ENCODE measurements at regions not wholly inside any gene's neighbourhood (a gene's known extent, or its start where the extent isn't known, plus 50 kb on each side); places are given as distances from the start of the nearest gene placed in this dataset.

DNA sequence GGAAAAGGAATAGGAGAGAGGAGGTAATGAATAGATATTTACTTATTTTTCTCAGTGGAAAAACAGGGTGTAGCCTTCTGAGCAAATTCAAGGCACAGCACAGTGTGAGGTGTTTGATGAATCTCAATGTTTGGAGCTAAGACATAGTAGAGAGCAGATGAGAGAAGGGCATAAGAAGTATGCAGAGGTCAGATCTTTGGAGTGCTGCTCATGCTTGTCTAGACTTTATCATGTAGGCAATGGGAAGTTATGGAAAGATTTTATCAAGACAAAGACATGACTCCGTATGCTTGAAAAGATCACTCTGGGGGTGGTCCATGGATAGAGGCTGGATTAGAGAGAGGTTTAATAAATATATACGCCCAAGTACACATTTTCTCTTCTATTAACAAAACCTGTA is 217.0 kb upstream of the CNR1 start:
- Histone ChIP-seq H3K79me2 (no peaks in the 10 kb centered on the region), H3K4me1 (no peaks in the 10 kb centered on the region), H3K9me3 (ENCODE audit: control insufficient read depth, low read length) (no peaks in the 10 kb centered on the region), H3K27me3 (ENCODE audit: control insufficient read depth, insufficient read depth, low read length) (no peaks in the 10 kb centered on the region), H3K4me3 (ENCODE audit: low read depth, low read length) (no peak overlapping the region), H3K27ac (no peak overlapping the region), H2AFZ (no peak overlapping the region), H3K36me3 (ENCODE audit: control insufficient read depth, insufficient read depth, low read length) (no peaks in the 10 kb centered on the region), H3K4me2 (ENCODE audit: low read length) (no peak overlapping the region), H3K9ac (no peak overlapping the region)
- TF ChIP-seq CTCF (IDR thresholded peaks at IDR 0.05): no peak

DNA sequence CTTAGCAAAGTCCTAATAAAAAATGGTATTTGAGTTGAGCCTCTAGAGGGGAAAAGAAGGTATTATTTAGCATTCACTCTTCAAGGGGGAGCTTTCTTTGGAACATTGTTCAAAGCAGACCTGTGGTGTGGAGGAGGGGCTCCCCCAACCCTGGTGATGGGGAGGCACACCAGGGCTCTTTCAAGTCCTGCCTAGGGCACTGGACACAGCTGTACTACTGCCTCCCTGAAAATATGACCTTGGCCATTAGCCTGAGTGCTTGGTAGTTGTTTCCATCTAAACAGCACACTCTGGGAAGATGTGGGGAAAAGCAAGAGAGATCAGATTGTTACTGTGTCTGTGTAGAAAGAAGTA is 215.1 kb upstream of the CNR1 start:
- Histone ChIP-seq H3K79me2 (no peaks in the 10 kb centered on the region), H3K27ac (no peak overlapping the region), H3K36me3 (ENCODE audit: control insufficient read depth, insufficient read depth, low read length) (no peaks in the 10 kb centered on the region), H3K4me1 (no peaks in the 10 kb centered on the region), H3K27me3 (ENCODE audit: control insufficient read depth, insufficient read depth, low read length) (no peaks in the 10 kb centered on the region), H2AFZ (no peak overlapping the region), H3K4me2 (ENCODE audit: low read length) (no peak overlapping the region), H3K4me3 (ENCODE audit: low read depth, low read length) (no peak overlapping the region), H3K9me3 (ENCODE audit: control insufficient read depth, low read length) (no peaks in the 10 kb centered on the region), H3K9ac (no peak overlapping the region)
- no peak for TF ChIP-seq CTCF (IDR thresholded peaks at IDR 0.05)

- Histone ChIP-seq H2AFZ (no peak overlapping the region), H3K4me3 (ENCODE audit: low read depth, low read length) (no peak overlapping the region), H3K27me3 (ENCODE audit: control insufficient read depth, insufficient read depth, low read length) (no peaks in the 10 kb centered on the region), H3K9me3 (ENCODE audit: control insufficient read depth, low read length) (no peaks in the 10 kb centered on the region), H3K9ac (no peak overlapping the region), H3K79me2 (no peaks in the 10 kb centered on the region), H3K27ac (no peak overlapping the region), H3K36me3 (ENCODE audit: control insufficient read depth, insufficient read depth, low read length) (no peaks in the 10 kb centered on the region), H3K4me1 (no peaks in the 10 kb centered on the region), H3K4me2 (ENCODE audit: low read length) (no peak overlapping the region)
- TF ChIP-seq CTCF (IDR thresholded peaks at IDR 0.05): no peak
Measured at GRCh38 chr6:88380618-88381288, 214.6 kb upstream of the CNR1 start.

- Histone ChIP-seq H3K4me3 (ENCODE audit: low read depth, low read length) (no peak overlapping the region), H3K27me3 (ENCODE audit: control insufficient read depth, insufficient read depth, low read length) (no peaks in the 10 kb centered on the region), H3K36me3 (ENCODE audit: control insufficient read depth, insufficient read depth, low read length) (no peaks in the 10 kb centered on the region), H3K9me3 (ENCODE audit: control insufficient read depth, low read length) (no peaks in the 10 kb centered on the region), H3K4me1 (no peaks in the 10 kb centered on the region), H3K27ac (no peak overlapping the region), H2AFZ (no peak overlapping the region), H3K9ac (no peak overlapping the region), H3K4me2 (ENCODE audit: low read length) (no peak overlapping the region), H3K79me2 (no peaks in the 10 kb centered on the region)
- no peak for TF ChIP-seq CTCF (IDR thresholded peaks at IDR 0.05)
Measured at GRCh38 chr6:88380083-88380482, 213.9 kb upstream of the CNR1 start.

GRCh38 chr6:88378639-88379038 is 212.5 kb upstream of the CNR1 start:
- H3K27ac ChIP-seq: no peak overlapping the region
- no peak overlapping the region for H3K4me2 ChIP-seq (ENCODE audit: low read length)
- no peaks in the 10 kb centered on the region for H3K27me3 ChIP-seq (ENCODE audit: control insufficient read depth, insufficient read depth, low read length)
- H3K4me3 ChIP-seq (ENCODE audit: low read depth, low read length): no peak overlapping the region
- H3K9ac ChIP-seq: no peak overlapping the region
- no peaks in the 10 kb centered on the region for H3K79me2 ChIP-seq
- H3K4me1 ChIP-seq: no peaks in the 10 kb centered on the region
- TF ChIP-seq CTCF (IDR thresholded peaks at IDR 0.05): no peak
- no peaks in the 10 kb centered on the region for H3K36me3 ChIP-seq (ENCODE audit: control insufficient read depth, insufficient read depth, low read length)
- no peak overlapping the region for H2AFZ ChIP-seq
- no peaks in the 10 kb centered on the region for H3K9me3 ChIP-seq (ENCODE audit: control insufficient read depth, low read length)
